ENCODE measurements at regions not wholly inside any gene's neighbourhood (a gene's known extent, or its start where the extent isn't known, plus 50 kb on each side); places are given as distances from the start of the nearest gene placed in this dataset.

DNA sequence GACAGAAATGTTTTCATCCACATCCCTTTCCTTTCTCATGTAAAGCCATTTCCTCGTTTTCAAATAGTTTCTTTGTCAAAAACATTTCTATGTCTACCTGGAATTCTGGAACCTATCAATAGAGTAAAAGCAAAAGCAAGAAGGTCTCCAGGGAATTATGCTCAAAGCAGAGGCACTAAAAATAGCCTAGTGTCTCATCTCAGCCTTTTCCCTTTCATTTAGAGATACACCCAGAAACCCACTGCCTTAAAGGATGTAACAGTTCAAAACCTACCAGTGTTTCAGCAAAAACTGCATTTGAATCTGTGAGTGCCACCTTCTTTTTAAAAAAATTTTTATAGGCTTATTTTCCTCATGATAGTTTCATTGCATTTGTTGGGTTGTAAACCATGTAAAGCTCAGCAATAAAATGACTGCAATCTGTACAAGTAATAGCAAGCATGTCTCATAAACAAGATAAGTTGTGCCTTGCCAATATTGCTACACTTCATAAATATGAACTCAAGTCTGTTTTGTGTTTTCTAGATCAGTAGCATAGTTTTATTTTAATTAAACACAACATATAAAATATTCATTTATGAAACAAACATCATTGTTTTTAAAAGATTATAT, 927.3 kb upstream of the ACVR2A start:
- H3K4me1 ChIP-seq (ENCODE audit: insufficient read depth, low read length) = no peaks in the 10 kb centered on the region
- Mint-ChIP-seq H3K36me3 (ENCODE audit: low read depth, unreplicated experiment) (no peaks in the 10 kb centered on the region), H3K9me3 (ENCODE audit: unreplicated experiment) (peaks cover 2% of the 10 kb centered on the region), H3K27me3 (ENCODE audit: low read depth, unreplicated experiment) (no peaks in the 10 kb centered on the region), H3K27ac (ENCODE audit: unreplicated experiment) (no peak overlapping the region), H3K4me1 (ENCODE audit: low read depth, unreplicated experiment) (no peaks in the 10 kb centered on the region), H3K4me3 (ENCODE audit: unreplicated experiment) (no peak overlapping the region)
- no peaks in the 10 kb centered on the region for H3K9me3 ChIP-seq (ENCODE audit: insufficient read depth, low read depth, low read length)
- no peak overlapping the region for H3K27ac ChIP-seq (ENCODE audit: low read depth, low read length)
- H3K9ac ChIP-seq (ENCODE audit: low read length) = no peak overlapping the region
- no peak overlapping the region for H3K4me2 ChIP-seq (ENCODE audit: low read length)
- no peak for DNase-seq (ENCODE audit: low read depth)
- TF ChIP-seq CTCF (IDR thresholded peaks at IDR 0.05; ENCODE audit: insufficient read depth, low read depth, low read length) (no peak), EZH2 (IDR thresholded peaks at IDR 0.05; ENCODE audit: insufficient read depth, low read length) (no peak)
- H3K79me2 ChIP-seq (ENCODE audit: insufficient read depth, low read length) = no peaks in the 10 kb centered on the region
- FAIRE-seq = no peak
- H2AFZ ChIP-seq (ENCODE audit: low read depth, low read length) = no peak overlapping the region
- H4K20me1 ChIP-seq (ENCODE audit: insufficient read depth, low read length) = no peaks in the 10 kb centered on the region
- no peaks in the 10 kb centered on the region for H3K36me3 ChIP-seq (ENCODE audit: insufficient read depth, low read length)
- H3K4me3 ChIP-seq (ENCODE audit: insufficient read depth, low read depth, low read length) = no peak overlapping the region
- H3K27me3 ChIP-seq (ENCODE audit: insufficient read depth, low read length) = no peaks in the 10 kb centered on the region

- TF ChIP-seq CTCF (IDR thresholded peaks at IDR 0.05; ENCODE audit: insufficient read depth, low read depth, low read length) (no peak), EZH2 (IDR thresholded peaks at IDR 0.05; ENCODE audit: insufficient read depth, low read length) (no peak)
- Histone ChIP-seq H3K4me2 (ENCODE audit: low read length) (no peak overlapping the region), H2AFZ (ENCODE audit: low read depth, low read length) (no peak overlapping the region), H3K36me3 (ENCODE audit: insufficient read depth, low read length) (no peaks in the 10 kb centered on the region), H3K4me1 (ENCODE audit: insufficient read depth, low read length) (no peaks in the 10 kb centered on the region), H3K27ac (ENCODE audit: low read depth, low read length) (no peak overlapping the region), H3K9ac (ENCODE audit: low read length) (no peak overlapping the region), H3K9me3 (ENCODE audit: insufficient read depth, low read depth, low read length) (no peaks in the 10 kb centered on the region), H3K79me2 (ENCODE audit: insufficient read depth, low read length) (no peaks in the 10 kb centered on the region), H3K4me3 (ENCODE audit: insufficient read depth, low read depth, low read length) (no peak overlapping the region), H4K20me1 (ENCODE audit: insufficient read depth, low read length) (no peaks in the 10 kb centered on the region), H3K27me3 (ENCODE audit: insufficient read depth, low read length) (no peaks in the 10 kb centered on the region)
- no peak for DNase-seq (ENCODE audit: low read depth)
- Mint-ChIP-seq H3K27ac (ENCODE audit: unreplicated experiment) (no peak overlapping the region), H3K4me1 (ENCODE audit: low read depth, unreplicated experiment) (no peaks in the 10 kb centered on the region), H3K4me3 (ENCODE audit: unreplicated experiment) (no peak overlapping the region), H3K36me3 (ENCODE audit: low read depth, unreplicated experiment) (no peaks in the 10 kb centered on the region), H3K9me3 (ENCODE audit: unreplicated experiment) (peaks cover 2% of the 10 kb centered on the region), H3K27me3 (ENCODE audit: low read depth, unreplicated experiment) (no peaks in the 10 kb centered on the region)
- no peak for FAIRE-seq
Measured at GRCh38 chr2:146916914-146917313, 927.9 kb upstream of the ACVR2A start.

DNA sequence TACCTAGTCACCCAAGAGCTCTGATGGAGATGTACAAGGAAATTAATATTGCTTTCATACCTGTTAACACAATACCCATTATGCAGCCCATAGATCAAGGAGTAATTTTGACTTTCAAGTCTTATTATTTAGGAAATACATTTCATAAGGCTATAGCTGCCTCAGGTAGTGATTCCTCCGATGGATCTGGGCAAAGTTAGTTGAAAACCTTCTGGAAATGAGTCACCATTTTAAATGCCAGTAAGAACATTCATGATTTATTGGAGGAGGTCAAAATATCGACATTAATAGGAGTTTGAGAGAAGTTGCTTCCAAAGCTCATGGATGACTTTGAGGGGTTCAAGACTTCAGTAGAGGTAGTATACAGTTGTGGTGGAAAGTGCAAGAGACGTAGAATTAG, 931.4 kb upstream of the ACVR2A start:
- H3K9me3 ChIP-seq (ENCODE audit: insufficient read depth, low read depth, low read length) = no peaks in the 10 kb centered on the region
- H3K4me1 ChIP-seq (ENCODE audit: insufficient read depth, low read length) = no peaks in the 10 kb centered on the region
- no peaks in the 10 kb centered on the region for H3K27me3 ChIP-seq (ENCODE audit: insufficient read depth, low read length)
- H3K27me3 Mint-ChIP-seq (ENCODE audit: low read depth, unreplicated experiment) = no peaks in the 10 kb centered on the region
- H3K36me3 Mint-ChIP-seq (ENCODE audit: low read depth, unreplicated experiment) = no peaks in the 10 kb centered on the region
- H3K9me3 Mint-ChIP-seq (ENCODE audit: unreplicated experiment) = no peaks in the 10 kb centered on the region
- no peak overlapping the region for H2AFZ ChIP-seq (ENCODE audit: low read depth, low read length)
- H4K20me1 ChIP-seq (ENCODE audit: insufficient read depth, low read length) = no peaks in the 10 kb centered on the region
- H3K4me2 ChIP-seq (ENCODE audit: low read length) = no peak overlapping the region
- no peak overlapping the region for H3K27ac ChIP-seq (ENCODE audit: low read depth, low read length)
- H3K79me2 ChIP-seq (ENCODE audit: insufficient read depth, low read length) = no peaks in the 10 kb centered on the region
- H3K4me1 Mint-ChIP-seq (ENCODE audit: low read depth, unreplicated experiment) = no peaks in the 10 kb centered on the region
- H3K27ac Mint-ChIP-seq (ENCODE audit: unreplicated experiment) = no peak overlapping the region
- H3K36me3 ChIP-seq (ENCODE audit: insufficient read depth, low read length) = no peaks in the 10 kb centered on the region
- DNase-seq (ENCODE audit: low read depth) (no peak), FAIRE-seq (no peak)
- TF ChIP-seq EZH2 (IDR thresholded peaks at IDR 0.05; ENCODE audit: insufficient read depth, low read length) (no peak), CTCF (IDR thresholded peaks at IDR 0.05; ENCODE audit: insufficient read depth, low read depth, low read length) (no peak)
- no peak overlapping the region for H3K4me3 Mint-ChIP-seq (ENCODE audit: unreplicated experiment)
- H3K9ac ChIP-seq (ENCODE audit: low read length) = no peak overlapping the region
- no peak overlapping the region for H3K4me3 ChIP-seq (ENCODE audit: insufficient read depth, low read depth, low read length)

All from astrocyte (in vitro differentiated cells and primary cell).